ENCODE measurements at regions not wholly inside any gene's neighbourhood (a gene's known extent, or its start where the extent isn't known, plus 50 kb on each side); places are given as distances from the start of the nearest gene placed in this dataset.

GRCh38 chr11:13105237-13105844 lies 96.2 kb downstream of the RASSF10 start:
- no peak for DNase-seq

GRCh38 chr11:13107544-13108044 lies 98.5 kb downstream of the RASSF10 start:
- DNase-seq, result no peak

- no peak for DNase-seq
Measured at GRCh38 chr11:13108416-13108815, 99.3 kb downstream of the RASSF10 start.

- no peak for DNase-seq
Measured at GRCh38 chr11:13109616-13110015, 100.5 kb downstream of the RASSF10 start.

- DNase-seq, result no peak
Measured at GRCh38 chr11:13110145-13110544, 101.0 kb downstream of the RASSF10 start.

GRCh38 chr11:13110929-13111812 lies 102.1 kb downstream of the RASSF10 start:
- no peak for DNase-seq

GRCh38 chr11:13111813-13112130 lies 102.7 kb downstream of the RASSF10 start:
- DNase-seq, result no peak

GRCh38 chr11:13114566-13115379 lies 105.7 kb downstream of the RASSF10 start:
- no peak for DNase-seq

- no peak for DNase-seq
Measured at GRCh38 chr11:13115380-13115675, 106.2 kb downstream of the RASSF10 start.

GRCh38 chr11:13116491-13116890 lies 107.4 kb downstream of the RASSF10 start:
- no peak for DNase-seq

- DNase-seq, result no peak
Measured at GRCh38 chr11:13117344-13117743, 108.2 kb downstream of the RASSF10 start.

GRCh38 chr11:13118194-13118593 lies 109.1 kb downstream of the RASSF10 start:
- DNase-seq, result no peak

GRCh38 chr11:13118650-13119049 lies 109.5 kb downstream of the RASSF10 start:
- DNase-seq, result no peak

- DNase-seq, result no peak
Measured at GRCh38 chr11:13119361-13119760, 110.2 kb downstream of the RASSF10 start.

GRCh38 chr11:13119941-13120520 lies 110.9 kb downstream of the RASSF10 start:
- no peak for DNase-seq

GRCh38 chr11:13120691-13121090 lies 111.6 kb downstream of the RASSF10 start:
- DNase-seq, result no peak

- no peak for DNase-seq
Measured at GRCh38 chr11:13126430-13126829, 117.3 kb downstream of the RASSF10 start.

- DNase-seq, result no peak
Measured at GRCh38 chr11:13127161-13127560, 118.0 kb downstream of the RASSF10 start.

- no peak for DNase-seq
Measured at GRCh38 chr11:13128354-13128753, 119.2 kb downstream of the RASSF10 start.

GRCh38 chr11:13134066-13134465 lies 125.0 kb downstream of the RASSF10 start:
- no peak for DNase-seq

- no peak for DNase-seq
Measured at GRCh38 chr11:13134886-13135285, 125.8 kb downstream of the RASSF10 start.

- DNase-seq, result no peak
Measured at GRCh38 chr11:13135385-13136271, 126.5 kb downstream of the RASSF10 start.

Measured in T-helper 9 cell (primary cell).